ENCODE measurements at regions not wholly inside any gene's neighbourhood (a gene's known extent, or its start where the extent isn't known, plus 50 kb on each side); places are given as distances from the start of the nearest gene placed in this dataset.

DNA sequence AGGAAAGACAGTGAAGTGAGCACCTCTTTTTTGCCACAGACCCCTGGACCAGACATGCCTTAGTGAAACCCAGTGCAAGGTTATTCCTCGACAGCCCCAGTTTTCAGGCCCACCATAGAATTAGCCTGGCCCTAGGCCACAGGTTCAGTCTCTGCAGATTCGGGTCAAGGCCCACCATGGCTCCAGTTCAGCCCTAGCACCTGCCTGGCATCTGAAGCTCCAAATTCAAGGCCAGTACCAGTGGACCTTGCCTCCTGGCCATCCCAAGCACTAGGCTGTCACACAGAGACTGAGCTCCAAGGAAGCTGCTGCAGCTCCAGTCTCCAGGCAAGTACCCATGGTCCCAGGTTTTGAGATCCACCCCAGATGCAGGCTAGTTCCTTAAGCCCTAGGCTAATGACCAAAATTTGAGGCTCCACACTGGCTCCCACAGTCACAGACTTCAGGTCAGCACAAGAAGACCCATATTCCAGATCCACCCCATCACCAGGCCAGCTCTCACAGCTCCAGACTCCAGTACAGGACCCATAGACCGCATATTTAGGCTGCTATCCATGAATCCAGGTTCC, 877.5 kb upstream of the ADGRB3 start (continued):
- TF ChIP-seq HDAC2 (IDR thresholded peaks at IDR 0.05; ENCODE audit: borderline replicate concordance in 1 of 2, low read depth in 2 of 2, low read length in 2 of 2) (no peak), EP300 (IDR thresholded peaks at IDR 0.05; ENCODE audit: borderline replicate concordance in 1 of 2, low read depth in 2 of 2, low read length in 2 of 2) (no peak)
- TF ChIP-seq, protein P1, sequence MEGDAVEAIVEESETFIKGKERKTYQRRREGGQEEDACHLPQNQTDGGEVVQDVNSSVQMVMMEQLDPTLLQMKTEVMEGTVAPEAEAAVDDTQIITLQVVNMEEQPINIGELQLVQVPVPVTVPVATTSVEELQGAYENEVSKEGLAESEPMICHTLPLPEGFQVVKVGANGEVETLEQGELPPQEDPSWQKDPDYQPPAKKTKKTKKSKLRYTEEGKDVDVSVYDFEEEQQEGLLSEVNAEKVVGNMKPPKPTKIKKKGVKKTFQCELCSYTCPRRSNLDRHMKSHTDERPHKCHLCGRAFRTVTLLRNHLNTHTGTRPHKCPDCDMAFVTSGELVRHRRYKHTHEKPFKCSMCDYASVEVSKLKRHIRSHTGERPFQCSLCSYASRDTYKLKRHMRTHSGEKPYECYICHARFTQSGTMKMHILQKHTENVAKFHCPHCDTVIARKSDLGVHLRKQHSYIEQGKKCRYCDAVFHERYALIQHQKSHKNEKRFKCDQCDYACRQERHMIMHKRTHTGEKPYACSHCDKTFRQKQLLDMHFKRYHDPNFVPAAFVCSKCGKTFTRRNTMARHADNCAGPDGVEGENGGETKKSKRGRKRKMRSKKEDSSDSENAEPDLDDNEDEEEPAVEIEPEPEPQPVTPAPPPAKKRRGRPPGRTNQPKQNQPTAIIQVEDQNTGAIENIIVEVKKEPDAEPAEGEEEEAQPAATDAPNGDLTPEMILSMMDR (IDR thresholded peaks at IDR 0.05; ENCODE audit: control extremely low read depth in 1 of 3, insufficient read depth in 1 of 3, low read depth in 1 of 3, low read length in 3 of 3), result no peak

All from H1 (cell line).